T47D (cell line): ENCODE measurements at regions not wholly inside any gene's neighbourhood (a gene's known extent, or its start where the extent isn't known, plus 50 kb on each side); places are given as distances from the start of the nearest gene placed in this dataset.

Experiments
- DNase-seq, 2 experiments: peaks; one replicate each; pipeline versions ENCODE4 v3.0.0 to v3.0.0-alpha.2; 2011 to 2012; ENCODE audit warnings: low read depth in 1 of 2, low spot score in 1 of 2
- JUND ChIP-seq: IDR thresholded peaks from 2 replicates; pipeline ENCODE4 v1.6.1; 2012; ENCODE audit warnings: low read depth
- in situ Hi-C: cut with HindIII; loops from 2 replicates; pipeline ENCODE4 v1.10.0; 2016; ENCODE audit warnings: low sequenced_read_pairs, low pct_unique_long_range_greater_than_20kb

GRCh38 chr5:2410451-2410850 lies 341.0 kb downstream of the IRX2 start:
- in situ Hi-C loops, result no loop called here
- no peak for TF ChIP-seq JUND
- no peak for DNase-seq

DNA sequence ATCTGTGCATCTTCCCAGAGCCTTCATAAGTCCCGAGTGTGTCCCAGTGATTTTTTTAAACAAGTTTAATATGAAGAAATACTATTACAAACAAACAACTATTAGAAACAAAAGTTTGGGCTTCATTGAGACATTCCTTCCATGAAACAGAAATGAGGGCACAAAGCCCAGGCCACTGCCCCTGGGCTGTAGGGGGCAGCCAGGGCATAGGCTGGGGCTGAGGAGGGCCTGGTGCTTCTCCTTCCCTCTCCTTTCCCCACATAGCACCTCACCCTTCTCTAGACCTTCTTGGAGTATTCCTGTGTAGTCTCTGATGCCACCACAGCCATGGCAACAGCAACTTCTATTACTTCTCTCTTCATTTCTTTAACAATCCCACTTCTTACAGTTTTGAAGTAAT lies 348.2 kb downstream of the IRX2 start:
- in situ Hi-C loops, result no loop called here
- no peak for TF ChIP-seq JUND
- no peak for DNase-seq

DNA sequence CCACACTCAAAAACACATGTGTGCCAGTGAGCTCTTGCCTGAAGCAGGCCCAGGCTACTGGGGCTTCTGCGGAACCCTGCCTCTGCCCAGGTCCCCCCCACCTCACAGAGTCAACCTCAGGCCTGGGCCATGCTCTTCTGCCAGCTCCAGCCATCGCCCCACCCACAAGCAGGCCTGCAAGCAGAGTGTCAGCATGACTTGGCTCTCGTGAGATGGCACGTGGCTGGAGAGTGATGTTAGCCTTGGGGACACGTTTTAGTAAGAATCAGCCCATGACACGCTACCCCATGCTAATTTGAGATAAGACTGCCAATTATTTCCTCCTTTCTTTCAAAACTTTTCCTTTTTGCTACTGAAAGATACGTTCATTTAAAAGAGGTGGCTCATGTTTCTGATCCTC lies 351.7 kb downstream of the IRX2 start:
- no peak for DNase-seq
- no peak for TF ChIP-seq JUND
- in situ Hi-C loops, result no loop called here

DNA sequence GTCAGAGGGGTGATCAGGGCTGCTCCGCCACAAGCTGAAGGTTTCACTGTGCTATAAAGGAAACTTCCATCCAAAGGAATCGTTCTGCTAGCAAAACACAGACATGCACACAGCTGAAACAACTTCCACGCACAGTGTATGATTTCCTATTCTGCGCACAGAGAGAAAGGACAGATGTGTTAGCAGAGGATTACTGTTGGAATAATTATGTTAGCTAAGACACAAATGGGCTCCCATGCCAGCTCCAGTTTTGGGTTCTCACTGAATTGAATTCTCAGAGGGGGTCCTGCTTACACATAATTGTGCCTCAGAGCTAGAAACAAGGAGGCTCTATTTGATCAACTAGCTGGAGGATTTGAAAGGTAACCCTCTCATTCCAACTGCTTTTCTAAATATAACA lies 352.4 kb downstream of the IRX2 start:
- in situ Hi-C loops, result no loop called here
- no peak for DNase-seq
- TF ChIP-seq JUND, result no peak

- no peak for TF ChIP-seq JUND
- in situ Hi-C loops, result no loop called here
Observed at GRCh38 chr5:2393556-2393955, 357.9 kb downstream of the IRX2 start.

GRCh38 chr5:2391566-2391965 lies 359.9 kb downstream of the IRX2 start:
- in situ Hi-C loops, result no loop called here
- DNase-seq, result no peak
- no peak for TF ChIP-seq JUND

More at GRCh38 chr5:2393556-2393955, 357.9 kb downstream of the IRX2 start:
- DNase-seq, result no peak

- in situ Hi-C loops, result no loop called here
- DNase-seq, result no peak
- no peak for TF ChIP-seq JUND
Observed at GRCh38 chr5:2391021-2391420, 360.5 kb downstream of the IRX2 start.

GRCh38 chr5:2388571-2388970 lies 362.9 kb downstream of the IRX2 start:
- TF ChIP-seq JUND, result no peak
- in situ Hi-C loops, result no loop called here
- DNase-seq, result no peak

DNA sequence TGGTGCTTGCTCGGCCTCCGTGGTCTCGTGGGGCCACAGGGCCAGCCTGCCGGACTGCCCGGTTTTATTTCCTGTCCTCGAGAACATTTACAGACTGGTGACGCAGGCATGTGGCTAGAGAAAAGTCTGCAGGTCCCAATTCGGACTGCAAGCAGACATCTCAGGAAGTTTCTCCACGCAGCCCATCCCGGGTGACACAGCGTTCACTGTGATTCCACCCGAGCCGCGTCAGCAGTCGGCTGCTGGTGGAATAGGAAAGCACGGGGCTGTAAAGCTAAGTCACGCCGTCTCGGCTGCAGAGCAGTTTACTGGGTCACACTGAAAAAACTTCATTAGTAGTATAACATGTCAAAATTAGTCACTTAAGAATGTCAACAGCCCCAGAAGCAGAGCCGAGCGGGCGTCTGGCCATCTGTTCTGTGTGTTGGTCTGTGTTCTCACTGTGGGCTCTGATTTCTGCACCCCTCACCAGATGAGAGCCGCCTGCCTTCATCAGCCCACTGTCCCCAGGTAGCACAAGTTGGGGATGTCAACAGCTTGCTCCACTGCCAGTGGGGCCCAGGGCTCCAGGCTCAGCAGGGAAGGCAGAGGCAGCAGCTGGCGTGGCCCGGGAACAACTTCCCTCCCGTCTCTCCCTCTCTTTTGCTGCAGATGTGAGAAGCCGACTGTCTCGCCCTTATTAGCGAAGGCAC lies 363.7 kb downstream of the IRX2 start:
- DNase-seq, result no peak
- in situ Hi-C loops, result no loop called here

GRCh38 chr5:2387250-2387633 lies 364.2 kb downstream of the IRX2 start:
- no peak for TF ChIP-seq JUND
- in situ Hi-C loops, result no loop called here
- DNase-seq, result no peak

More for the DNA sequence above, 363.7 kb downstream of the IRX2 start:
- TF ChIP-seq JUND, result no peak

DNA sequence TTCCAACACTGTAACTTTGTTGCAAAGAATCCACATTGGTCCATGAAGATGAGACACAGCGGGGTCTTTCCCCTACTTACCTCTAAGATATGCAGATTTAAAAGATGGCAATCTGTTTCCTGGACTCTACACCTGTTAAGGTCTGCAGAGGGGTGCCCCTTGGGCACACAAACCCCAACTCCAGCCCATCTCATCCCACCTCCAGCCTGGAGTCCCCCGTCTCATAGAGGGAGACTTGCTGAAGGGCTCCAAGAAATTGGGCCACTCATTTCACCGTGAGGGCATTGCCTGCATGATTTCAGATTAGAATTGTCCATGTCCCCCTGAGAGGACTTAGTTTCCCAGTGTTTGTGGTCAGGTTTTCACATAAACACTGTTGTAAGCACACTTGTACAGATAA lies 365.7 kb downstream of the IRX2 start:
- in situ Hi-C loops, result no loop called here
- TF ChIP-seq JUND, result no peak
- no peak for DNase-seq

GRCh38 chr5:2383698-2384065 lies 367.8 kb downstream of the IRX2 start:
- no peak for DNase-seq
- TF ChIP-seq JUND, result no peak
- in situ Hi-C loops, result no loop called here

- DNase-seq, result no peak
- in situ Hi-C loops, result no loop called here
- no peak for TF ChIP-seq JUND
Observed at GRCh38 chr5:2382776-2383697, 368.4 kb downstream of the IRX2 start.
